ENCODE measurements at regions not wholly inside any gene's neighbourhood (a gene's known extent, or its start where the extent isn't known, plus 50 kb on each side); places are given as distances from the start of the nearest gene placed in this dataset.

GRCh38 chr9:12921621-12922020 is 146.8 kb downstream of the LURAP1L start:
- TF ChIP-seq CTCF (IDR thresholded peaks at IDR 0.05; ENCODE audit: poor library complexity, severe bottlenecking) = no peak
- TF ChIP-seq EP300 (conservative IDR thresholded peaks at IDR 0.05; ENCODE audit: poor library complexity, severe bottlenecking) = no peak
- no peak for TF ChIP-seq TAF1 (IDR thresholded peaks at IDR 0.05; ENCODE audit: low read depth)
- TF ChIP-seq POLR2AphosphoS5 (IDR thresholded peaks at IDR 0.05) = no peak
- no peak for TF ChIP-seq REST (IDR thresholded peaks at IDR 0.05; ENCODE audit: borderline replicate concordance)
- no peak for TF ChIP-seq MXI1 (conservative IDR thresholded peaks at IDR 0.05; ENCODE audit: poor library complexity, severe bottlenecking)
- TF ChIP-seq SMC3 (conservative IDR thresholded peaks at IDR 0.05; ENCODE audit: poor library complexity) = no peak
- TF ChIP-seq EZH2 (IDR thresholded peaks at IDR 0.05; ENCODE audit: borderline replicate concordance, insufficient read depth, low read length, poor library complexity, severe bottlenecking) = no peak
- TF ChIP-seq RAD21 (conservative IDR thresholded peaks at IDR 0.05) = no peak

All from neural cell (in vitro differentiated cells).